ENCODE measurements at regions not wholly inside any gene's neighbourhood (a gene's known extent, or its start where the extent isn't known, plus 50 kb on each side); places are given as distances from the start of the nearest gene placed in this dataset.

DNA sequence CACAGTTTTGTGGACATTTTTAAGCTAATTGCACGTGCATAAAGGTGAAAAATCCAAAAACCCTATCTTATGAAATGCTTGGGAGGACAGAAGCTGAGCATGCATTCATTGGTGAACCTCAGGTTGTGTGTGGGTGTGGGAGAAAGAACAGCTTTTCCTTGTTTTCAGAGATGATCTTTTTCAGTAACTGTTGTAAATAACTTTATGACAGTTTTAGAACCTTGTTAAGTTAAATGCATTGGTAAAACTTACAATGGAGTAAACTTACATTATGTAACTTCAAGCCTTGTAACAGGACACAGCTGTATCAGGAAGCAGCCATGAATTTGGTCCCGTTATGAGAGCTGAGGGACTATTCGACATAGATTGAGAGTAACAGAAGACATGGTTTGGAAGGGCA is 587.4 kb downstream of the GALC start:
- TF ChIP-seq, protein P1, sequence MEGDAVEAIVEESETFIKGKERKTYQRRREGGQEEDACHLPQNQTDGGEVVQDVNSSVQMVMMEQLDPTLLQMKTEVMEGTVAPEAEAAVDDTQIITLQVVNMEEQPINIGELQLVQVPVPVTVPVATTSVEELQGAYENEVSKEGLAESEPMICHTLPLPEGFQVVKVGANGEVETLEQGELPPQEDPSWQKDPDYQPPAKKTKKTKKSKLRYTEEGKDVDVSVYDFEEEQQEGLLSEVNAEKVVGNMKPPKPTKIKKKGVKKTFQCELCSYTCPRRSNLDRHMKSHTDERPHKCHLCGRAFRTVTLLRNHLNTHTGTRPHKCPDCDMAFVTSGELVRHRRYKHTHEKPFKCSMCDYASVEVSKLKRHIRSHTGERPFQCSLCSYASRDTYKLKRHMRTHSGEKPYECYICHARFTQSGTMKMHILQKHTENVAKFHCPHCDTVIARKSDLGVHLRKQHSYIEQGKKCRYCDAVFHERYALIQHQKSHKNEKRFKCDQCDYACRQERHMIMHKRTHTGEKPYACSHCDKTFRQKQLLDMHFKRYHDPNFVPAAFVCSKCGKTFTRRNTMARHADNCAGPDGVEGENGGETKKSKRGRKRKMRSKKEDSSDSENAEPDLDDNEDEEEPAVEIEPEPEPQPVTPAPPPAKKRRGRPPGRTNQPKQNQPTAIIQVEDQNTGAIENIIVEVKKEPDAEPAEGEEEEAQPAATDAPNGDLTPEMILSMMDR (IDR thresholded peaks at IDR 0.05; ENCODE audit: extremely low read depth, missing control alignments): no peak

DNA sequence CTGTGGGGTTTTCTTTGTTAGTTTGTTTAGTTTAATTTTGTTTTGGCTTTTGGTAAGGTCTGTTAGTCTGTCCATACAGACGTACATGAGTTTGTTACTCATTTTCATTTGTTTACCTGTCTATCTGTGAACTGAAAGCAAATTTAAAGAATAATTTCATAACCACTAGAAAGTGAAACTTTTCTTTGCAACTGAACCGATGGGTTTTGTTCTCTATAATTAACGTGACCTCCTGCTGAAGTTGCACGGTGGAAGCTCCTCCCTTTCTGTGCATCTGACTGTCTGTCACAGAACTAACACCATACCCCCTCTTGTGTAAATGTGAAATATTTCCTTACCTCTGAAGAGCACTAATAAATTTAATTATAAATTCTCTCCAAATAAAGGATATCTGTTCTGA is 595.5 kb downstream of the GALC start:
- DNase-seq (ENCODE audit: low spot score): no peak
- TF ChIP-seq, protein P1 (IDR thresholded peaks at IDR 0.05; ENCODE audit: extremely low read depth, missing control alignments): no peak

More for the DNA sequence above, 587.4 kb downstream of the GALC start:
- DNase-seq (ENCODE audit: low spot score): no peak

DNA sequence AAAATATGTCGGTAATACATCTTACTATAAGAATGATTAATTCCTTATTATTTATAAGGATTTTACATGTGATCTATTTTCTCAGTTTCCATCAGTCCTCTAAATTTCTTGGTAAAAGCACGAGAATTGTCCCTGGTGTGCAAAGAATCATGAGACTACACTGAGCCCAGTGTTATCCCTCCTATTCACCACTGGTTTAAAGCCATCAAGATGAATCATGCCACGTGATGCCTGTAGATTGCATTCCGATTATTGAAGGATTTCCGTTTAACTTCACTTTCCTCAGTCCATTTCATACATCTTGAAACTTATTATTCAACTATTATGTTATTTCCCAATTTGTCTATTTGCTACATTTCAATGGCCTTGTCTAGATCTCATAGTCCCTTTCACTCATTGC is 601.9 kb downstream of the GALC start:
- TF ChIP-seq, protein P1 (IDR thresholded peaks at IDR 0.05; ENCODE audit: extremely low read depth, missing control alignments): no peak
- DNase-seq (ENCODE audit: low spot score): no peak

DNA sequence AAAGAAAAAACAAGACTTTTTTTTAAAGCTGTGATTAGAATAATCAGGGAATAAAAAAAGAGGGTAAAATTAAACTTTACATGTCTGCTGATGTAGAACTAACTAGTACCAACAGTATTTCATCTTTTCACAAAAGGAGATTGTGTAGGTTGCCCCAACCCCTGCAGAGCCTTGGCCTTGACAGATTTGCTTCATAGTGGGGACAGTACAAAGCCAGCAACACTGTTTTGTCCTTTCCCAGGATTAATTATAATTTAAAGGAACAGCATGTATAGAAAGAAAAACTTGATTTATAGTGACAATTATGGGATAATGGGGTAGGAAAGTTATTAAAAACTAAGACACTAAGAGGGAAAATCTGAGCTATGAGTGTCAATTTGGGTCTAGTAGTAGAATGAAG is 604.0 kb downstream of the GALC start:
- TF ChIP-seq, protein P1 (IDR thresholded peaks at IDR 0.05; ENCODE audit: extremely low read depth, missing control alignments): no peak
- DNase-seq (ENCODE audit: low spot score): no peak

DNA sequence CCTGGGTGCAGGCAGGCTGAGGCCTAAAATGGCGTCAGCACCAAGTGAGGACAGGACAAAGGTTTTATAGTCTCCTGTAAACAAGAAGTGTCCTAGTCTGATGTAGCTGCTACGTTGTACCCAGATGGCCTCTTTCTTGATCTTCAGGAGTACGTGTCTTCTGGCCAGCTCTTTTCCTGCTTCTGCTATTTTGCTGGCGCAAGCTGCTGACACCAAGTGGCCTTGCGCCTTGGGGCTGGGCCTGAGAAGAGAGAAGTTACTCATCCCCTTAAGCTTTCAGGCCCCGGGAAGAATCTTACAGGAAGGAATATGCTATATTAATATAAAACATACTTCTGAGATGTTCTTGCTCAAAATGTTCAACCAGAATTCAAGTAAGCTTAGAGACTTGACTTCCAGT is 605.2 kb downstream of the GALC start:
- TF ChIP-seq, protein P1 (IDR thresholded peaks at IDR 0.05; ENCODE audit: extremely low read depth, missing control alignments): no peak
- DNase-seq (ENCODE audit: low spot score): no peak

DNA sequence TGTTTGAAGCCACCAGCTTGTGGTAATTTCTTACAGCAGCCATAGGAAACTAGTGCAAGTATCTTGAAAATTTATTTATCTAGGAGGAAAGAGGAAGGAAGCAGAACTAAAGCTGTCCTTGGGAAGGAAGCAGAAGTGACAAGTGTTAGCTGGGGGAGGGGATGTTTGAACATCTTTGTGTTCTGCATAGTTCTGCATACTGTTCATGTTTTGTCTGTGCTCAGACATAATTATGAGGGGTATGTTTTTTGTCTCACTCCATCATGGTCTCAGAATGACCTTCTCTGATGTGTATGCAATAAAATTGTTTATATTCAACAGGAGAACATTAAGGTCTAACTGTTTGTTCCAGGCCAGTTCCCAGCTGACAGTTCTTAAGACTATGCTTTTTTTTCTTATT is 606.5 kb downstream of the GALC start:
- no peak for DNase-seq (ENCODE audit: low spot score)
- TF ChIP-seq, protein P1 (IDR thresholded peaks at IDR 0.05; ENCODE audit: extremely low read depth, missing control alignments): no peak

DNA sequence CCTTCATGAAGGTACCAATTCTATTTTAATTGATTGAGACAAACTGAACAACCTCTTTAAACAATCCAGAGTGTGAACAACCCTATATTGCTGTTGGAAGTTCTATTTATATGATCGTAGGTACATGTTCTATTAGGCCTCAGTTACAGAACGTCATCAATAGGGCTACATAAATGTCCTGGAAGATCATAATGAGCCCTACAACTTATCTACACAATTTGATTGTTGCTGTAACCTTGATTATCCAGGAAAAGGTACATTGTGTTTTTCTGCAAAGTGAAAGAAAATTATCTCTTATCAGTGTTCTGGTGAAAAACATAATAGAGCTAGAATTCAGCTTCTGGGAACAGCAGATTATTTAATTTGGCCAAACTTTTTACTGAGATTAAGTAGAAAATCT is 612.9 kb downstream of the GALC start:
- no peak for DNase-seq (ENCODE audit: low spot score)

More for the DNA sequence above, 612.9 kb downstream of the GALC start:
- TF ChIP-seq, protein P1 (IDR thresholded peaks at IDR 0.05; ENCODE audit: extremely low read depth, missing control alignments): no peak
